A673 (cell line): ENCODE measurements at regions not wholly inside any gene's neighbourhood (a gene's known extent, or its start where the extent isn't known, plus 50 kb on each side); places are given as distances from the start of the nearest gene placed in this dataset.

Experiments
- BruUV-seq: library from RNA; stranded (reverse); fragments of 400-500 nt; replicated peaks from 2 replicates; lab custom pipeline; 2021; lab: Mats Ljungman, UMichigan
- CTCF ChIA-PET: fragments of 300-600 bp; sonication (Branson Sonifier 250); formaldehyde crosslinking; loops from one replicate; lab custom pipeline; 2022; ENCODE audit warnings: antibody characterized with exemption; lab: Charles Lee
- POLR2A ChIA-PET: fragments of 300-600 bp; sonication (Branson Sonifier 250); formaldehyde crosslinking; loops from one replicate; lab custom pipeline; 2022; ENCODE audit warnings: antibody characterized with exemption; ENCODE audit not compliant: low non-redundant PET; lab: Charles Lee
- DNase-seq: peaks from one replicate; pipeline ENCODE4 v3.0.0-alpha.2; 2015; ENCODE audit warnings: low spot score
- H3K27ac ChIP-seq: fragments of 200-600 bp; sonication (generic); 2 replicates; pipeline ENCODE4 v1.5.1; 2016; ENCODE audit warnings: mixed run types, low read depth, mild to moderate bottlenecking, mixed read lengths, antibody characterized with exemption, low read length; ENCODE audit not compliant: poor library complexity, severe bottlenecking
- H3K27me3 ChIP-seq: fragments of 200-600 bp; sonication (generic); replicated peaks from 2 replicates; pipeline ENCODE4 v1.6.1; 2017; ENCODE audit warnings: mixed run types, low read depth, mild to moderate bottlenecking, mixed read lengths, antibody characterized with exemption, low read length; ENCODE audit not compliant: insufficient read depth, poor library complexity
- H3K36me3 ChIP-seq: fragments of 200-600 bp; sonication (generic); 2 replicates; pipeline ENCODE4 v1.6.1; 2016; ENCODE audit warnings: mixed run types, mild to moderate bottlenecking, mixed read lengths, antibody characterized with exemption, low read length; ENCODE audit not compliant: insufficient read depth, poor library complexity, severe bottlenecking
- H3K4me1 ChIP-seq: fragments of 200-600 bp; sonication (generic); 2 replicates; pipeline ENCODE4 v1.6.1; 2017; ENCODE audit warnings: mixed run types, mild to moderate bottlenecking, mixed read lengths, antibody characterized with exemption, low read length; ENCODE audit not compliant: insufficient read depth, poor library complexity, severe bottlenecking
- H3K4me3 ChIP-seq: fragments of 200-600 bp; sonication (generic); 2 replicates; pipeline ENCODE4 v1.5.1; 2016; ENCODE audit warnings: low read depth, mixed run types, mild to moderate bottlenecking, mixed read lengths, low read length; ENCODE audit not compliant: poor library complexity, severe bottlenecking
- H3K9me3 ChIP-seq: fragments of 200-600 bp; sonication (generic); 2 replicates; pipeline ENCODE4 v1.6.1; 2016; ENCODE audit warnings: mixed run types, low read depth, mild to moderate bottlenecking, mixed read lengths, antibody characterized with exemption, low read length; ENCODE audit not compliant: poor library complexity, severe bottlenecking
- EZH2 ChIP-seq: fragments of 200-600 bp; sonication (generic); IDR thresholded peaks from 2 replicates; pipeline ENCODE4 v1.6.1; 2017; ENCODE audit warnings: borderline replicate concordance, low read depth, mild to moderate bottlenecking, mixed read lengths, antibody characterized with exemption, low read length; ENCODE audit not compliant: poor library complexity, severe bottlenecking
- intact Hi-C: fragments of 100-400 bp; cut with micrococcal nuclease; formaldehyde crosslinking; loops from one replicate; pipeline ENCODE4 v1.10.0; 2022; ENCODE audit not compliant: unreplicated experiment
- TF ChIP-seq, protein P1 (sequence below): fragments of 300-800, 200-600 bp; sonication (generic); conservative IDR thresholded peaks from 2 replicates; pipeline ENCODE4 v1.5.1; 2017; ENCODE audit warnings: low read depth, mild to moderate bottlenecking, antibody characterized with exemption, low read length, moderate library complexity, mixed read lengths

DNA sequence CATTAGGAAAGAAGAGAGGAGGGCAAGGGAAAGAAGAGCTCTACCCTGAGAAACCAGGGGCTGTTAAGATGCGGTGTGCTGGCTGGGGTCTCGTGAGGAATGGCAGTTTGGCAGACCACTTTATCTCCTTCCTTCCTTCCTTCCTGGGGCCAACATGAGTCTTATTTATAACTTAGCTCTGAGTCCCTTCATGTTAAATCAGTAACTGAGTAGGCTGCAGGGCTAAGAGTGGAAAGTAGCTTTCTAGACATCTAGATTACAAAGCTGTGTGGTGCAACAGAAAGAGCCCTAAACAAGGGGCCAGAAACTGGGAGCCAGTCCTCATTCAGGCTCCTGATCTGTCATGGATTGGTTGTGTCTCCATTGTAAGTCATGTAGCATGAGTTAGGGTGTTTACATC is 135.4 kb upstream of the DUSP10 start:
- ChIA-PET CTCF (no interaction called here), POLR2A (no interaction called here)
- no peaks in the 10 kb centered on the region for H3K4me1 ChIP-seq
- no peaks in the 10 kb centered on the region for H3K36me3 ChIP-seq
- H3K27me3 ChIP-seq: no peaks in the 10 kb centered on the region
- no peaks in the 10 kb centered on the region for H3K9me3 ChIP-seq
- TF ChIP-seq, protein P1, sequence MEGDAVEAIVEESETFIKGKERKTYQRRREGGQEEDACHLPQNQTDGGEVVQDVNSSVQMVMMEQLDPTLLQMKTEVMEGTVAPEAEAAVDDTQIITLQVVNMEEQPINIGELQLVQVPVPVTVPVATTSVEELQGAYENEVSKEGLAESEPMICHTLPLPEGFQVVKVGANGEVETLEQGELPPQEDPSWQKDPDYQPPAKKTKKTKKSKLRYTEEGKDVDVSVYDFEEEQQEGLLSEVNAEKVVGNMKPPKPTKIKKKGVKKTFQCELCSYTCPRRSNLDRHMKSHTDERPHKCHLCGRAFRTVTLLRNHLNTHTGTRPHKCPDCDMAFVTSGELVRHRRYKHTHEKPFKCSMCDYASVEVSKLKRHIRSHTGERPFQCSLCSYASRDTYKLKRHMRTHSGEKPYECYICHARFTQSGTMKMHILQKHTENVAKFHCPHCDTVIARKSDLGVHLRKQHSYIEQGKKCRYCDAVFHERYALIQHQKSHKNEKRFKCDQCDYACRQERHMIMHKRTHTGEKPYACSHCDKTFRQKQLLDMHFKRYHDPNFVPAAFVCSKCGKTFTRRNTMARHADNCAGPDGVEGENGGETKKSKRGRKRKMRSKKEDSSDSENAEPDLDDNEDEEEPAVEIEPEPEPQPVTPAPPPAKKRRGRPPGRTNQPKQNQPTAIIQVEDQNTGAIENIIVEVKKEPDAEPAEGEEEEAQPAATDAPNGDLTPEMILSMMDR: no peak
- no TSS peak for BruUV-seq
- no peak overlapping the region for H3K4me3 ChIP-seq
- H3K27ac ChIP-seq: no peak overlapping the region
- intact Hi-C loops: no loop called here
- no peak for DNase-seq

DNA sequence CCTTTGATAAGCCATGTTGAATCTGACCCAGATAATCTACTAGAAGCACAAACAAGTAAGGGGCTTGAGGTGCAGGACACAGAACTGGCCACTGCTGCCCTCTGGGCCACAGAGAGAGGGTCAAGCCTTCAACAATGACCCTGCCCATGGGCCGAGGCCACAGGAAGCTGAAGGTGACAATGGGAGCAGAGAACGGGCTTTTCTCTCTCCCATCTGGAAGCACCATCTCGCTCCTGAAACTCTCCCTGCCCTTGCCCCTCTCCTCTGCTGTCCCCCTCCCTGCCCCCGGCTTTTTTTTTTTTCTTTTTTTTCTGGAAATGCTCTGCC is 133.1 kb upstream of the DUSP10 start:
- ChIA-PET POLR2A (no interaction called here), CTCF (no interaction called here)
- no peaks in the 10 kb centered on the region for H3K36me3 ChIP-seq
- intact Hi-C loops: no loop called here
- H3K4me1 ChIP-seq: no peaks in the 10 kb centered on the region
- no peak overlapping the region for H3K27ac ChIP-seq
- no peaks in the 10 kb centered on the region for H3K9me3 ChIP-seq
- BruUV-seq: no TSS peak
- TF ChIP-seq, protein P1: no peak
- TF ChIP-seq EZH2: no peak
- H3K27me3 ChIP-seq: no peaks in the 10 kb centered on the region
- no peak for DNase-seq
- no peak overlapping the region for H3K4me3 ChIP-seq

DNA sequence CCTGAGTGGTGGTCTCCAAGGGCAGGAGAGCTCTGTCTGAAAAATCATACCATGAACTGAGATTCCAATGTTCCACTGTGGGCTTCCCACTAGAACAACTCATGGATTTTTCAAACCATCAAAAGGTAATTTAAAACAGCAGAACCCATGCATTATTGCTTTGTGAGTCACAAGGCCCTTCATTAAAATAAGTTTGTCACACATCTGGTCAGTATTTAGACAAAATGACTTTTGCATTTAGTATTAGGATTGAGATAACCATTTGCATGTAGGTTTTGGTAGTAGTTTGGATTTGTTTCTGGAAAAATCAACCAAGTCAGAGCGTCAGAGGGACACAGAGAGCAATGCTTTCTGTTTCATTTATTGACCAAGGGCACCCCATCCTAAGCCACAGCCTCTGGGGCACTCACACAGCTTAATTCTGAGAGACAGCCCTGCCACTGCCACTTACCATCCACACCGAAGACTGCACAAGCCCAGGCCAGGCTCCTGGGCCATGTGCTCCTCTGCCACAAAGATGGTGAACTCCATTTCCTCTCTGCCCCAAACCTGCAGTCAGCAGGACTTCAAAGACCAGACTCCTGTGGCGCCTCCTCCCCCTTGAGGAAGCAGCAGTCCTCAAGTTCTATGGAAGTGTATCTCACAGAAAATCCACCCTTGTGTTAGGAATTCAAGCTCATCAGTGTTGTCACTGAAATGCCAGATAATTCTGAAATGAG is 132.6 kb upstream of the DUSP10 start:
- no peak for DNase-seq
- no peaks in the 10 kb centered on the region for H3K4me1 ChIP-seq
- H3K36me3 ChIP-seq: no peaks in the 10 kb centered on the region
- H3K27ac ChIP-seq: no peak overlapping the region
- H3K9me3 ChIP-seq: no peaks in the 10 kb centered on the region
- H3K4me3 ChIP-seq: no peak overlapping the region
- CTCF ChIA-PET: no interaction called here
- no peaks in the 10 kb centered on the region for H3K27me3 ChIP-seq
- intact Hi-C loops: no loop called here
- TF ChIP-seq, protein P1: no peak
- no peak for TF ChIP-seq EZH2
- POLR2A ChIA-PET: no interaction called here
- BruUV-seq: no TSS peak
